Fibroblast of the aortic adventitia (primary cell): ENCODE measurements at regions not wholly inside any gene's neighbourhood (a gene's known extent, or its start where the extent isn't known, plus 50 kb on each side); places are given as distances from the start of the nearest gene placed in this dataset.

Experiments
- DNase-seq: peaks from one replicate; pipeline ENCODE4 v3.0.0-alpha.2; 2010; ENCODE audit warnings: low read depth
- H3K4me3 ChIP-seq: 2 replicates; pipeline ENCODE4 v1.5.1; 2011; ENCODE audit warnings: low read depth, mild to moderate bottlenecking, control low read depth, low read length, moderate library complexity
- CTCF ChIP-seq: IDR thresholded peaks from 2 replicates; pipeline ENCODE4 v1.5.1; 2011; ENCODE audit warnings: mild to moderate bottlenecking, low read length, control low read depth, inconsistent platforms; ENCODE audit not compliant: insufficient read depth

GRCh38 chr3:40850861-40851260, 326.1 kb downstream of the ZNF621 start:
- no peak for TF ChIP-seq CTCF
- no peak for DNase-seq
- no peak overlapping the region for H3K4me3 ChIP-seq

GRCh38 chr3:40851836-40852235, 327.1 kb downstream of the ZNF621 start:
- no peak overlapping the region for H3K4me3 ChIP-seq
- no peak for TF ChIP-seq CTCF
- DNase-seq: no peak

- no peak for DNase-seq
- no peak for TF ChIP-seq CTCF
- H3K4me3 ChIP-seq: no peak overlapping the region
These were observed 328.0 kb downstream of the ZNF621 start for GRCh38 chr3:40852712-40853111.

- H3K4me3 ChIP-seq: no peak overlapping the region
- TF ChIP-seq CTCF: no peak
- DNase-seq: no peak
These were observed 328.7 kb downstream of the ZNF621 start for GRCh38 chr3:40853474-40853873.

- no peak for TF ChIP-seq CTCF
- DNase-seq: no peak
- no peak overlapping the region for H3K4me3 ChIP-seq
These were observed 331.1 kb downstream of the ZNF621 start for GRCh38 chr3:40855871-40856270.

GRCh38 chr3:40858364-40859115, 333.8 kb downstream of the ZNF621 start:
- TF ChIP-seq CTCF: no peak
- no peak for DNase-seq
- H3K4me3 ChIP-seq: no peak overlapping the region

- H3K4me3 ChIP-seq: no peak overlapping the region
- DNase-seq: no peak
- TF ChIP-seq CTCF: no peak
These were observed 336.4 kb upstream of the CTNNB1 start for GRCh38 chr3:40862946-40863345.
